GM12891 (cell line): ENCODE measurements at regions not wholly inside any gene's neighbourhood (a gene's known extent, or its start where the extent isn't known, plus 50 kb on each side); places are given as distances from the start of the nearest gene placed in this dataset.

Source experiments
- DNase-seq: peaks from one replicate; pipeline ENCODE4 v3.0.0; 2011; ENCODE audit warnings: low spot score; ENCODE audit not compliant: insufficient read length
- FAIRE-seq: peaks from 2 replicates; lab custom pipeline; 2011; peaks lifted over from hg19 to GRCh38; lab: Jason Lieb, UNC
- PAX5 ChIP-seq: IDR thresholded peaks from 2 replicates; pipeline ENCODE4 v1.6.1; 2011; ENCODE audit warnings: low read length, moderate library complexity, mild to moderate bottlenecking; ENCODE audit not compliant: insufficient read depth, severe bottlenecking
- POLR2A ChIP-seq: IDR thresholded peaks from 2 replicates; pipeline ENCODE4 v1.6.1; 2011; ENCODE audit warnings: low read depth, low read length, control low read depth
- POLR2AphosphoS5 ChIP-seq: IDR thresholded peaks from 2 replicates; pipeline ENCODE4 v1.6.1; 2011; ENCODE audit warnings: low read depth, low read length, control low read depth
- POU2F2 ChIP-seq: IDR thresholded peaks from 2 replicates; pipeline ENCODE4 v1.6.1; 2011; ENCODE audit warnings: low read depth, mild to moderate bottlenecking, control low read depth, low read length, moderate library complexity
- SPI1 ChIP-seq: IDR thresholded peaks from 2 replicates; pipeline ENCODE4 v1.6.1; 2011; ENCODE audit warnings: low read depth, low read length, control low read depth
- TAF1 ChIP-seq: IDR thresholded peaks from 2 replicates; pipeline ENCODE4 v1.6.1; 2011; ENCODE audit warnings: low read depth, low read length, control low read depth

GRCh38 chr5:8752595-8752994, 793.3 kb downstream of the SEMA5A start:
- DNase-seq, result no peak
- no peak for TF ChIP-seq SPI1
- no peak for TF ChIP-seq TAF1
- no peak for TF ChIP-seq POU2F2
- no peak for TF ChIP-seq POLR2AphosphoS5
- TF ChIP-seq POLR2A, result no peak
- no peak for TF ChIP-seq PAX5
- no peak for FAIRE-seq

- no peak for TF ChIP-seq POU2F2
- TF ChIP-seq POLR2A, result no peak
- TF ChIP-seq TAF1, result no peak
- TF ChIP-seq SPI1, result no peak
- TF ChIP-seq PAX5, result no peak
- no peak for TF ChIP-seq POLR2AphosphoS5
- FAIRE-seq (no peak), DNase-seq (no peak)
Observed at GRCh38 chr5:8756498-8757084, 789.3 kb downstream of the SEMA5A start.

- DNase-seq (no peak), FAIRE-seq (no peak)
- TF ChIP-seq POU2F2 (no peak), SPI1 (no peak), POLR2AphosphoS5 (no peak), PAX5 (no peak), TAF1 (no peak), POLR2A (no peak)
Observed at GRCh38 chr5:8765886-8766285, 780.0 kb downstream of the SEMA5A start.

- DNase-seq, result no peak
Observed at GRCh38 chr5:8766448-8766847, 779.4 kb downstream of the SEMA5A start.

GRCh38 chr5:8767111-8767510, 778.8 kb downstream of the SEMA5A start:
- FAIRE-seq (no peak), DNase-seq (no peak)
- TF ChIP-seq PAX5 (no peak), POU2F2 (no peak), POLR2AphosphoS5 (no peak), POLR2A (no peak), TAF1 (no peak), SPI1 (no peak)

More at GRCh38 chr5:8766448-8766847, 779.4 kb downstream of the SEMA5A start:
- TF ChIP-seq TAF1, result no peak
- no peak for TF ChIP-seq SPI1
- TF ChIP-seq POLR2A, result no peak
- no peak for FAIRE-seq

GRCh38 chr5:8767746-8768145, 778.1 kb downstream of the SEMA5A start:
- TF ChIP-seq PAX5, result no peak
- TF ChIP-seq POLR2AphosphoS5, result no peak
- TF ChIP-seq TAF1, result no peak
- TF ChIP-seq POU2F2, result no peak
- no peak for TF ChIP-seq SPI1
- TF ChIP-seq POLR2A, result no peak
- FAIRE-seq (no peak), DNase-seq (no peak)

GRCh38 chr5:8769631-8770030, 776.2 kb downstream of the SEMA5A start:
- FAIRE-seq (no peak), DNase-seq (no peak)
- no peak for TF ChIP-seq POLR2A

- FAIRE-seq, result no peak
Observed at GRCh38 chr5:8770431-8770830, 775.4 kb downstream of the SEMA5A start.

GRCh38 chr5:8773046-8773615, 772.7 kb downstream of the SEMA5A start:
- no peak for FAIRE-seq
- DNase-seq, result no peak

More at GRCh38 chr5:8770431-8770830, 775.4 kb downstream of the SEMA5A start:
- no peak for DNase-seq
- TF ChIP-seq POU2F2 (no peak), POLR2A (no peak), PAX5 (no peak), POLR2AphosphoS5 (no peak), TAF1 (no peak), SPI1 (no peak)

GRCh38 chr5:8784692-8785091, 761.2 kb downstream of the SEMA5A start:
- DNase-seq (no peak), FAIRE-seq (no peak)
- no peak for TF ChIP-seq POLR2AphosphoS5
- no peak for TF ChIP-seq TAF1
- TF ChIP-seq POU2F2, result no peak
- no peak for TF ChIP-seq PAX5
- no peak for TF ChIP-seq POLR2A
- TF ChIP-seq SPI1, result no peak

More at GRCh38 chr5:8773046-8773615, 772.7 kb downstream of the SEMA5A start:
- TF ChIP-seq POLR2AphosphoS5 (no peak), POU2F2 (no peak), PAX5 (no peak), POLR2A (no peak), SPI1 (no peak), TAF1 (no peak)

- FAIRE-seq (no peak), DNase-seq (no peak)
- TF ChIP-seq POLR2A, result no peak
- no peak for TF ChIP-seq POU2F2
- TF ChIP-seq PAX5, result no peak
- TF ChIP-seq POLR2AphosphoS5, result no peak
- TF ChIP-seq SPI1, result no peak
- no peak for TF ChIP-seq TAF1
Observed at GRCh38 chr5:8788246-8788645, 757.6 kb downstream of the SEMA5A start.
